B cell (primary cell): ENCODE measurements at regions not wholly inside any gene's neighbourhood (a gene's known extent, or its start where the extent isn't known, plus 50 kb on each side); places are given as distances from the start of the nearest gene placed in this dataset.

Source experiments
- ATAC-seq: fragments of 200-7000 bp; cut with Tn5 transposase; one replicate; pipeline ENCODE4 v1.10.0; 2021; ENCODE audit warnings: low read depth, mild to moderate bottlenecking, moderate number of reproducible peaks, moderate library complexity
- CTCF ChIA-PET: fragments of 350-600 bp; sonication (Branson Sonifier 250); formaldehyde crosslinking; loops from one replicate; lab custom pipeline; 2021; ENCODE audit warnings: antibody characterized with exemption, inconsistent platforms; lab: Charles Lee
- POLR2A ChIA-PET: fragments of 350-600 bp; sonication (Branson Sonifier 250); formaldehyde crosslinking; loops from one replicate; lab custom pipeline; 2021; ENCODE audit warnings: antibody characterized with exemption; lab: Charles Lee
- DNase-seq: peaks from one replicate; pipeline ENCODE4 v3.0.0; 2013
- H2AFZ ChIP-seq: 2 replicates; pipeline ENCODE4 v1.6.1; 2012; ENCODE audit warnings: mild to moderate bottlenecking, low read depth, low read length; ENCODE audit not compliant: insufficient read depth, poor library complexity, severe bottlenecking
- H3K27ac ChIP-seq, 2 donors: 1 replicate in 1 of 2; 2 replicates in 1 of 2; pipeline ENCODE4 v1.5.1; 2012 to 2013; ENCODE audit warnings: low read length in 2 of 2, mild to moderate bottlenecking in 2 of 2, moderate library complexity in 1 of 2
- H3K27me3 ChIP-seq, 4 experiments: fragments of 200-600 bp in 1 of 4; sonication (generic) in 1 of 4; replicated peaks in 1 of 4; 1 replicate in 2 of 4; 2 replicates in 2 of 4; pipeline versions ENCODE4 v1.6.1 to v1.7.0; 2013 to 2016; ENCODE audit warnings: low read length in 3 of 4, mild to moderate bottlenecking in 2 of 4, mixed read lengths in 1 of 4, moderate library complexity in 1 of 4; ENCODE audit not compliant: insufficient read depth in 4 of 4, control insufficient read depth in 3 of 4; ENCODE audit errors: control extremely low read depth in 1 of 4
- H3K36me3 ChIP-seq, 2 experiments: replicated peaks in 1 of 2; 1 replicate in 1 of 2; 2 replicates in 1 of 2; pipeline versions ENCODE4 v1.6.1 to v1.7.1; 2013; ENCODE audit warnings: low read length in 1 of 2; ENCODE audit not compliant: insufficient read depth in 2 of 2, control insufficient read depth in 1 of 2; ENCODE audit errors: control extremely low read depth in 1 of 2, extremely low read depth in 1 of 2
- H3K4me1 ChIP-seq, 2 donors: fragments of 200-600 bp in 1 of 2; sonication (generic) in 1 of 2; 1 replicate in 1 of 2; 2 replicates in 1 of 2; pipeline versions ENCODE4 v1.5.1 to v1.6.1; 2013 to 2017; ENCODE audit warnings: low read length in 2 of 2; ENCODE audit not compliant: control insufficient read depth in 2 of 2, insufficient read depth in 2 of 2
- H3K4me2 ChIP-seq: replicated peaks from 2 replicates; pipeline ENCODE3; 2012; ENCODE audit warnings: mild to moderate bottlenecking, low read depth, low read length; ENCODE audit not compliant: poor library complexity, severe bottlenecking
- H3K4me3 ChIP-seq, 5 experiments: fragments of 200-600 bp in 1 of 5; sonication (generic) in 1 of 5; 1 replicate in 3 of 5; 2 replicates in 2 of 5; pipeline versions ENCODE4 v1.5.1 to v1.7.0; 2011 to 2016; ENCODE audit warnings: low read length in 4 of 5, mild to moderate bottlenecking in 4 of 5, low read depth in 2 of 5, control low read depth in 1 of 5, moderate library complexity in 1 of 5; ENCODE audit not compliant: insufficient read depth in 1 of 5; ENCODE audit errors: control extremely low read depth in 1 of 5, extremely low read depth in 1 of 5
- H3K79me2 ChIP-seq: fragments of 200-600 bp; sonication (generic); one replicate; pipeline ENCODE4 v1.6.0; 2016; ENCODE audit warnings: low read length; ENCODE audit not compliant: control insufficient read depth, insufficient read depth
- H3K9ac ChIP-seq: fragments of 200-600 bp; sonication (generic); 2 replicates; pipeline ENCODE4 v1.6.1; 2017; ENCODE audit warnings: mild to moderate bottlenecking, low read length, moderate library complexity
- H3K9me3 ChIP-seq, 3 donors: one replicate each; pipeline versions ENCODE4 v1.6.1 to v1.7.1; 2013; ENCODE audit warnings: low read length in 2 of 3; ENCODE audit not compliant: control insufficient read depth in 2 of 3, insufficient read depth in 1 of 3; ENCODE audit errors: control extremely low read depth in 1 of 3
- H4K20me1 ChIP-seq: 2 replicates; pipeline ENCODE4 v1.6.0; 2012; ENCODE audit warnings: mild to moderate bottlenecking, low read length; ENCODE audit not compliant: insufficient read depth, control insufficient read depth, poor library complexity, severe bottlenecking
- H3K27ac Mint-ChIP-seq: one replicate; pipeline ENCODE4 v1.8.0; 2021; ENCODE audit warnings: mixed read lengths
- H3K27me3 Mint-ChIP-seq: one replicate; pipeline ENCODE4 v1.8.0; 2021; ENCODE audit warnings: mixed read lengths
- H3K4me1 Mint-ChIP-seq: one replicate; pipeline ENCODE4 v1.8.0; 2021; ENCODE audit warnings: mixed read lengths
- H3K4me3 Mint-ChIP-seq: one replicate; pipeline ENCODE4 v1.8.0; 2021; ENCODE audit warnings: mixed read lengths
- H3K9me3 Mint-ChIP-seq: one replicate; pipeline ENCODE4 v1.8.0; 2022; ENCODE audit warnings: mixed read lengths; ENCODE audit not compliant: insufficient read depth
- EZH2 ChIP-seq: IDR thresholded peaks from 2 replicates; pipeline ENCODE4 v1.6.1; 2012; ENCODE audit warnings: borderline replicate concordance, low read depth, mild to moderate bottlenecking, moderate library complexity, low read length; ENCODE audit not compliant: insufficient read depth, poor library complexity, severe bottlenecking
- WGBS: methylation state at CpG from one replicate; pipeline ENCODE4 v1.1.5; 2013; ENCODE audit warnings: missing lambda C conversion rate; ENCODE audit not compliant: insufficient coverage; 5-methylcytosine and 5-hydroxymethylcytosine counted together
- intact Hi-C: fragments of 100-400 bp; cut with micrococcal nuclease; formaldehyde crosslinking; loops from one replicate; pipeline ENCODE4 v1.10.0; 2022

- intact Hi-C loops = no loop called here
- Mint-ChIP-seq H3K4me3 (no peak overlapping the region), H3K27ac (no peak overlapping the region), H3K4me1 (no peaks in the 10 kb centered on the region), H3K9me3 (peaks cover 1% of the 10 kb centered on the region), H3K27me3 (no peaks in the 10 kb centered on the region)
- Histone ChIP-seq H3K79me2 (no peaks in the 10 kb centered on the region), H3K36me3 (no peaks in the 10 kb centered on the region), H3K4me2 (no peak overlapping the region), H3K9ac (no peak overlapping the region), H3K27ac (no peak overlapping the region), H2AFZ (no peak overlapping the region), H3K4me1 (no peaks in the 10 kb centered on the region), H3K27me3 (no peaks in the 10 kb centered on the region), H3K9me3 (peaks cover 0 to 2% (median 0%) of the 10 kb centered on the region in 3 donors), H4K20me1 (no peaks in the 10 kb centered on the region), H3K4me3 (no peak overlapping the region)
- DNase-seq = no peak
- POLR2A ChIA-PET = no interaction called here
- CTCF ChIA-PET = no interaction called here
- WGBS = 100% methylated on average over 1 of the region's 1 CpG
- no peak for ATAC-seq
- no peak for TF ChIP-seq EZH2
These were observed 220.4 kb upstream of the SPOPL start for GRCh38 chr2:138280999-138281695.

- Mint-ChIP-seq H3K9me3 (peaks cover 1% of the 10 kb centered on the region), H3K27me3 (no peaks in the 10 kb centered on the region), H3K27ac (no peak overlapping the region), H3K4me1 (no peaks in the 10 kb centered on the region), H3K4me3 (no peak overlapping the region)
- DNase-seq (no peak), ATAC-seq (no peak)
- Histone ChIP-seq H3K4me1 (no peaks in the 10 kb centered on the region), H2AFZ (no peak overlapping the region), H3K36me3 (no peaks in the 10 kb centered on the region), H3K9ac (no peak overlapping the region), H3K4me2 (no peak overlapping the region), H3K79me2 (no peaks in the 10 kb centered on the region), H4K20me1 (no peaks in the 10 kb centered on the region), H3K9me3 (peaks cover 0 to 2% (median 0%) of the 10 kb centered on the region in 3 donors), H3K27me3 (no peaks in the 10 kb centered on the region), H3K4me3 (no peak overlapping the region), H3K27ac (no peak overlapping the region)
- intact Hi-C loops = no loop called here
- WGBS = 98% methylated on average over 4 of the region's 5 CpGs
- TF ChIP-seq EZH2 = no peak
- POLR2A ChIA-PET = no interaction called here
- CTCF ChIA-PET = no interaction called here
These were observed 219.4 kb upstream of the SPOPL start for GRCh38 chr2:138282014-138282672.
